ENCODE measurements at regions not wholly inside any gene's neighbourhood (a gene's known extent, or its start where the extent isn't known, plus 50 kb on each side); places are given as distances from the start of the nearest gene placed in this dataset.

- POLR2A ChIA-PET: no interaction called here
- Histone ChIP-seq H2AFZ (ENCODE audit: low read depth, low read length, poor library complexity, severe bottlenecking) (no peak overlapping the region), H4K20me1 (ENCODE audit: insufficient read depth) (no peaks in the 10 kb centered on the region), H3K9me2 (ENCODE audit: insufficient read depth) (no peaks in the 10 kb centered on the region), H3K27ac (ENCODE audit: low read depth, low read length) (no peak overlapping the region), H3K9ac (ENCODE audit: low read length) (no peak overlapping the region), H3K79me2 (ENCODE audit: insufficient read depth, low read length) (no peaks in the 10 kb centered on the region), H3K36me3 (ENCODE audit: control insufficient read depth in 1 of 2, insufficient read depth in 2 of 2, low read length in 2 of 2) (no peaks in the 10 kb centered on the region), H3K27me3 (ENCODE audit: insufficient read depth, low read length) (peaks cover 19% of the 10 kb centered on the region; the same call in 1 of the 2 replicates), H3K9me3 (ENCODE audit: control insufficient read depth in 1 of 2, insufficient read depth in 1 of 2, low read depth in 1 of 2, low read length in 2 of 2) (no peaks in the 10 kb centered on the region), H3K4me3 (replicated peaks in 1 of 2; ENCODE audit: low read depth in 1 of 2, low read length in 2 of 2) (no peak overlapping the region), H3K4me1 (ENCODE audit: control insufficient read depth in 1 of 2, insufficient read depth in 2 of 2, low read length in 2 of 2) (no peaks in the 10 kb centered on the region), H3K4me2 (ENCODE audit: low read length) (no peak overlapping the region)
- RAD21 ChIA-PET (ENCODE audit: low non-redundant PET in 1 of 2, low total read pairs in 2 of 2, uncharacterized antibody in 2 of 2, unreplicated experiment in 2 of 2): no interaction called here
- ATAC-seq (no peak), DNase-seq (ENCODE audit: low read depth, low spot score) (no peak)
- intact Hi-C loops (cut with micrococcal nuclease): no loop called here
- CTCF ChIA-PET: interaction anchor here (1.5 kb wide), 1 partner anchor 9 kb away, joined by 3 read pairs; no protein-coding TSS in a partner anchor
- TF ChIP-seq CEBPB (IDR thresholded peaks at IDR 0.05; ENCODE audit: low read depth) (no peak), CTCF (IDR thresholded peaks at IDR 0.05 in 2 of 3, conservative IDR thresholded peaks at IDR 0.05 in 1 of 3; ENCODE audit: borderline replicate concordance in 1 of 3, insufficient read depth in 1 of 3, low read depth in 2 of 3, low read length in 2 of 3) (no peak), EZH2phosphoT487 (IDR thresholded peaks at IDR 0.05; ENCODE audit: borderline replicate concordance) (no peak), RAD21 (IDR thresholded peaks at IDR 0.05; ENCODE audit: low read depth) (no peak), ZNF274 (IDR thresholded peaks at IDR 0.05; ENCODE audit: low read depth, low read length) (no peak)
- no TSS peak for BruUV-seq (replicated peaks)
These were observed 182.0 kb downstream of the GRB14 start for GRCh38 chr2:164439235-164439634.

- H3K9ac ChIP-seq (ENCODE audit: low read length): no peak overlapping the region
- CTCF ChIA-PET: no interaction called here
- H3K4me3 ChIP-seq (replicated peaks in 1 of 2; ENCODE audit: low read depth in 1 of 2, low read length in 2 of 2): no peak overlapping the region
- DNase-seq (ENCODE audit: low read depth, low spot score): no peak
- no peaks in the 10 kb centered on the region for H3K79me2 ChIP-seq (ENCODE audit: insufficient read depth, low read length)
- intact Hi-C loops (cut with micrococcal nuclease): no loop called here
- no peaks in the 10 kb centered on the region for H3K4me1 ChIP-seq (ENCODE audit: control insufficient read depth in 1 of 2, insufficient read depth in 2 of 2, low read length in 2 of 2)
- no TSS peak for BruUV-seq (replicated peaks)
- H3K4me2 ChIP-seq (ENCODE audit: low read length): no peak overlapping the region
- no peak overlapping the region for H3K27ac ChIP-seq (ENCODE audit: low read depth, low read length)
- POLR2A ChIA-PET: no interaction called here
- H3K9me2 ChIP-seq (ENCODE audit: insufficient read depth): no peaks in the 10 kb centered on the region
- no peaks in the 10 kb centered on the region for H3K36me3 ChIP-seq (ENCODE audit: control insufficient read depth in 1 of 2, insufficient read depth in 2 of 2, low read length in 2 of 2)
- no peak for ATAC-seq
- no peak overlapping the region for H2AFZ ChIP-seq (ENCODE audit: low read depth, low read length, poor library complexity, severe bottlenecking)
- H3K9me3 ChIP-seq (ENCODE audit: control insufficient read depth in 1 of 2, insufficient read depth in 1 of 2, low read depth in 1 of 2, low read length in 2 of 2): no peaks in the 10 kb centered on the region
- peaks cover 19% of the 10 kb centered on the region; the same call in 1 of the 2 replicates for H3K27me3 ChIP-seq (ENCODE audit: insufficient read depth, low read length)
- H4K20me1 ChIP-seq (ENCODE audit: insufficient read depth): no peaks in the 10 kb centered on the region
- RAD21 ChIA-PET (ENCODE audit: low non-redundant PET in 1 of 2, low total read pairs in 2 of 2, uncharacterized antibody in 2 of 2, unreplicated experiment in 2 of 2): no interaction called here
- TF ChIP-seq JUND (IDR thresholded peaks at IDR 0.05): no peak
- no peak for TF ChIP-seq SP1 (IDR thresholded peaks at IDR 0.05; ENCODE audit: low read depth)
- no peak for TF ChIP-seq SRF (IDR thresholded peaks at IDR 0.05; ENCODE audit: low read depth)
- TF ChIP-seq YY1 (IDR thresholded peaks at IDR 0.05; ENCODE audit: extremely low read depth, insufficient replicate concordance, low read depth, low read length): no peak
- no peak for TF ChIP-seq POLR2AphosphoS5 (IDR thresholded peaks at IDR 0.05; ENCODE audit: low read depth, low read length)
- TF ChIP-seq FOSL1 (IDR thresholded peaks at IDR 0.05; ENCODE audit: low read depth): no peak
- no peak for TF ChIP-seq ATF3 (IDR thresholded peaks at IDR 0.05)
- no peak for TF ChIP-seq CTCF (IDR thresholded peaks at IDR 0.05 in 2 of 3, conservative IDR thresholded peaks at IDR 0.05 in 1 of 3; ENCODE audit: borderline replicate concordance in 1 of 3, insufficient read depth in 1 of 3, low read depth in 2 of 3, low read length in 2 of 3)
- TF ChIP-seq ZNF274 (IDR thresholded peaks at IDR 0.05; ENCODE audit: low read depth, low read length): no peak
- TF ChIP-seq EZH2phosphoT487 (IDR thresholded peaks at IDR 0.05; ENCODE audit: borderline replicate concordance): no peak
- no peak for TF ChIP-seq MAX (IDR thresholded peaks at IDR 0.05)
- TF ChIP-seq EGR1 (IDR thresholded peaks at IDR 0.05; ENCODE audit: low read depth): no peak
- no peak for TF ChIP-seq POLR2A (IDR thresholded peaks at IDR 0.05; ENCODE audit: borderline replicate concordance, extremely low read depth, insufficient read depth, insufficient read length)
- no peak for TF ChIP-seq ZFX (IDR thresholded peaks at IDR 0.05)
- no peak for TF ChIP-seq ELF1 (IDR thresholded peaks at IDR 0.05; ENCODE audit: borderline replicate concordance, low read depth)
These were observed 182.6 kb downstream of the GRB14 start for GRCh38 chr2:164438490-164439205.
